HAP-1 (cell line): ENCODE measurements at regions not wholly inside any gene's neighbourhood (a gene's known extent, or its start where the extent isn't known, plus 50 kb on each side); places are given as distances from the start of the nearest gene placed in this dataset.

Experiments used
- DNase-seq, 2 experiments: peaks; one replicate each; pipeline ENCODE4 v3.0.0-alpha.2; 2016 to 2020; ENCODE audit warnings: low spot score in 2 of 2
- H3K27me3 ChIP-seq: fragments of 250-450 bp; sonication (Bioruptor Pico); 2 replicates; pipeline ENCODE4 v1.5.1; 2020; ENCODE audit warnings: low read depth, mild to moderate bottlenecking, moderate library complexity
- H3K36me3 ChIP-seq: fragments of 250-450 bp; sonication (Bioruptor Pico); replicated peaks from 2 replicates; pipeline ENCODE4 v1.5.1; 2020; ENCODE audit warnings: mild to moderate bottlenecking
- H3K4me1 ChIP-seq: fragments of 250-450 bp; sonication (Bioruptor Pico); 2 replicates; pipeline ENCODE4 v1.5.1; 2020; ENCODE audit warnings: mild to moderate bottlenecking
- H3K4me3 ChIP-seq: fragments of 250-450 bp; sonication (Bioruptor Pico); 2 replicates; pipeline ENCODE4 v1.5.1; 2020; ENCODE audit warnings: mild to moderate bottlenecking, moderate library complexity
- H3K9me3 ChIP-seq: fragments of 250-450 bp; sonication (Bioruptor Pico); 2 replicates; pipeline ENCODE4 v1.5.1; 2020; ENCODE audit warnings: mild to moderate bottlenecking, moderate library complexity
- in situ Hi-C: fragments of 300-500 bp; cut with MboI; formaldehyde crosslinking; loops from 3 replicates; pipeline ENCODE4 v1.14.3; 2020; ENCODE audit warnings: low sequenced_read_pairs, inconsistent platforms, mixed read lengths

DNA sequence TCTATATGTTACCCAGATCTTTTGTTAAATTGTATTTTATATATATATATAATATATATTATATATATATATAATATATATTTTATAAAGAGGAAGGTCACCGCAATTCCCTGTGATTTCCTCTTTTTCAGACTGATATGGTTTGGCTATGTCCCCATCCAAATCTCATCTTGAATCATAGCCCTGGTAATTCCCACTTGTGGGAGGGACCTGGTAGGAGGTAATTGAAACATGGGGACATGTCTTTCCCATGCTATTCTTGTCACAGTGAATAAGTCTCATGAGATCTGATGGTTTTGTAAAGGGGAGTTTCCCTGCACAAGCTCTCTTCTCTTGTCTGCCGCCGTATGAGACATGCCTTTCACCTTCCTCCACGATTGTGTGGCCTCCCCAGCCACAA is 157.6 kb downstream of the RAB38 start:
- no peaks in the 10 kb centered on the region for H3K4me1 ChIP-seq
- H3K9me3 ChIP-seq = no peaks in the 10 kb centered on the region
- H3K4me3 ChIP-seq = no peak overlapping the region
- H3K27me3 ChIP-seq = no peaks in the 10 kb centered on the region
- H3K36me3 ChIP-seq = no peaks in the 10 kb centered on the region
- no peak for DNase-seq
- in situ Hi-C loops = loop anchor here (25.0 kb wide), 1 partner anchor 520 kb away; no protein-coding TSS in a partner anchor

DNA sequence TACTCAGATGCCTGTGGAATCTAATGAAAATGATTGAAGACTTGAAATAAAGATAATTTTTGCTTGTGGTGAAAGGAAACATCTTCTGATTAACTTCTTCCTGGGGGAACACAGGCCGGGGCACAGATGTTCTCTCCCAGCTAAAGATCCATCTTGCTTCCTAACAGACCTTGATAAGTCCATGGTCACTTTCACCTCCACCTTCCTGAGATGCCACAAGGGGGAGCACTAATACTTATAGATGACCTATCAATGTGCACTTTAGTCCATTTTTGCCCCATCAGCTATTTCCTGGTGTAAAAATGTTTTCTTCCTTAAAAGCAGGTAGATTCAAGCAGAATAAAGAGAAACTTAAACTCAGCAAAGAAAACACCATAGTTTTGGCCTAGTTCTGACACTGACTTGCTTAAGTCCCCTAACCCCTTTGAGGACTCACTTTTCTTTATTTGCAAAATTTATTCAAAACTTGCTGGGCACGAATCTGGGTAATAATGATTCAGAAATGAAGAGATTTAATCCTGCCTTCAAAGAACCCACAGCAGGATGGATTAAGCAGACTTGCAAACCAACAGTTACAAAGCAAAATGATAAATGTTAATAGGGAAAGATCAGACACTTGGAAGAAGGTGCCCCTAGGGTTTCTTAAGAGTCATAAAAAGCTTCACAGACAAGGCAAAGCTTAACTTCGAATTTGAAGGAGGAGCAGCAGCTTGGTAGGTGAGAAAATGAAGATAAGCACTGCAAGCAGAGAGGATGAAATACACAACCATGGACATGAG is 158.7 kb downstream of the RAB38 start:
- H3K27me3 ChIP-seq = no peaks in the 10 kb centered on the region
- no peak overlapping the region for H3K4me3 ChIP-seq
- H3K4me1 ChIP-seq = no peaks in the 10 kb centered on the region
- H3K36me3 ChIP-seq = no peaks in the 10 kb centered on the region
- in situ Hi-C loops = loop anchor here (25.0 kb wide), 1 partner anchor 521 kb away; no protein-coding TSS in a partner anchor
- H3K9me3 ChIP-seq = no peaks in the 10 kb centered on the region
- peak; percentile 54 to 78 for DNase-seq

DNA sequence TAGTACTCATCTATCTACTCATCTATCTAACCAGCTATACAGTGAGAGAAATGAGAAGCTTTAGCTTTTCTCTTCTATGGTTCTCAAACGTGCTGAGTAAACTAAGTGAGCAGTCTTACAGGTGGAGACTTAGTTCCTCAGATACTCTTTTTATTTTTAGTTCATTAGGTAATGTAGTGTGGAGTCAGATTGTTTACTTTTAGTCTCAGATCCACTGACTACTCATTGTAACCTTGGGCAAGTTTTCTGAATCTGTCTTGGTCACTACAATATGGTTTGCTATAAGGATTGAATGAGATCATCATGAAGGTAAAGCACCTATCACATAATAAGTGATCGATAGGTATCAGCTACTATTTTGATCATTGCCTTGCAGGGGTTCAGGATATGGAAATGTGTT is 160.1 kb downstream of the RAB38 start:
- Histone ChIP-seq H3K36me3 (no peaks in the 10 kb centered on the region), H3K4me1 (no peaks in the 10 kb centered on the region), H3K27me3 (no peaks in the 10 kb centered on the region), H3K4me3 (no peak overlapping the region), H3K9me3 (no peaks in the 10 kb centered on the region)
- in situ Hi-C loops = loop anchor here (25.0 kb wide), 1 partner anchor 522 kb away; no protein-coding TSS in a partner anchor
- DNase-seq = no peak

DNA sequence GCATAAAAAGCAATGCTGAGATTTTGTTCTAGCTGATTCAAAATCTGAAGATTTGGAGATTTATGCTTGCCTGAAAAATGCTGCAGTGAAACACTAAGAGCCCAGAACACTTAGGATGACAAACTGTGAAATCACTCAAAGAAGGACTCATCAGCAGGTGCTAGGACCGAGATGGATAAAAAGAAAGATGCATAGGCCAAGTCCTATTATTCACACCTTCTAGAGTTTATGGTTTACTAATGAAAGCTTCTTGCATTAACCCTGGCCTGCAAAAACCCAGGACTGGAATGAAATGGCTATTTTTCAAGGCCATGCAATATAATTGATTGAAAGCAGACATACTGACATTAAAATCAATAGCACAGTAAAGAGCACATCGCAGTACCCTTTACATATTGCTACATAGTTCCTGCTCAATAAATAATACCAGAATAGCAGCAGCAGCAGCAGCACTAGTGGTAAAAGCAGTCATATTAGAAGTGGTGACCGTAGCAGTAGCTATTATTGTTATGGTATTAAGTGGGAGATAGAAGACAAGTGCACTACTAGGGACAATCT is 161.7 kb downstream of the RAB38 start:
- H3K4me3 ChIP-seq = no peak overlapping the region
- H3K27me3 ChIP-seq = no peaks in the 10 kb centered on the region
- H3K9me3 ChIP-seq = no peaks in the 10 kb centered on the region
- DNase-seq = no peak
- no peaks in the 10 kb centered on the region for H3K36me3 ChIP-seq
- in situ Hi-C loops = loop anchor here (25.0 kb wide), 1 partner anchor 524 kb away; no protein-coding TSS in a partner anchor
- H3K4me1 ChIP-seq = no peaks in the 10 kb centered on the region

DNA sequence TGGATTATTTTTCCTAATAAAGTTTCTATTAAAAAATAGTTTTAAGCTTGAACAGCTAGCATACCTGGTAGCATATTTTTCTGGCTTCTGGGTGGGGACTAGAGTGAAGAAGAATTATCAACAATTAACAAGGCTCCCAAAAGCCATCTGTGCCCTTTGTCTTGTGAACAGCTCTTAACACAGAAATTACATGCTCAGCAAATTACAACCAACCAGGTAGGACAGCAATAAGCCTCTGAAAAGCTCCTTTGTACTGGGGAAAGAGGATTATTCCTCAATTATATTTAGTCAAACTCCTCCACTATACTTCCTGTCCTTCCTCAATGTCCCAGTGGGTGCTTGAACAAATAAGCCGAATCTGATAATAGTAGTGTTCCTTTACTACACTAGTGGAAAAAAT is 162.8 kb downstream of the RAB38 start:
- no peak for DNase-seq
- Histone ChIP-seq H3K9me3 (no peaks in the 10 kb centered on the region), H3K4me1 (no peaks in the 10 kb centered on the region), H3K36me3 (no peaks in the 10 kb centered on the region), H3K4me3 (no peak overlapping the region), H3K27me3 (no peaks in the 10 kb centered on the region)
- in situ Hi-C loops = loop anchor here (25.0 kb wide), 1 partner anchor 525 kb away; no protein-coding TSS in a partner anchor

DNA sequence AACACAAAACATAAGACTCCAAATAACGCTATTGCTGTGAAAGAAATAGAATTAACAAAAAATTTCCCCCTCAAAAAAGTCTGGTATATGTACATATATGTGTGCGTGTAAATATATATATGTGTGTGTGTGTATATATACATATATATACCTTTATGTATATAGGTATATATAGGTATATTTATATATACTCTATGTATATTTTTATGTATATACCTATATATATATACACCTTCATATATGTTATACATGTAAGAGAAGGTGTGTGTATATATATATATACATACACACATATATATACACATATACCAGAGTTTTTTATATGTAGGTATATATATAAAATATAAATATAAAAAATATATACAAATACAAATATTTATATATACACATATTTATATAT is 199.2 kb downstream of the RAB38 start:
- H3K4me3 ChIP-seq = no peak overlapping the region
- no peaks in the 10 kb centered on the region for H3K27me3 ChIP-seq
- no peaks in the 10 kb centered on the region for H3K9me3 ChIP-seq
- in situ Hi-C loops = no loop called here
- H3K36me3 ChIP-seq = no peaks in the 10 kb centered on the region
- DNase-seq = no peak
- H3K4me1 ChIP-seq = no peaks in the 10 kb centered on the region

DNA sequence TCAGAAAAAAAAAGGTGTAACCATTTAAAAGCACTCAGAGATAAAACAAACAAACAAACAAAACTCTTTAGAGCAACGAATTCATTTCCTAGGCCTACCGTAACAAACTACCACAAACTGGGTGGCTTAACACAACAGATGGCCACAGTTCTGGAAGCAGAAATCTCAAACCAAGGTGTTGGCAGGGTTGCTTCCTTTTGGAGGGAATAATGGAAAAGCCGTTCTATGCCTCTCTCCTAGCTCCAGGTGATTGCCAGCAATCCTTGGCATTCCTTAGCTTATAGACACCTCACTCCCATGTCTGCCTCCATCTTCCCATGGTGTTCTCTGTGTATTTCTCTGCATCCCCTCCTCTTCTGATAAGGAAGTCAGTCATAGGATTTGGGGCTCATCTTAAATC is 200.4 kb downstream of the RAB38 start:
- no peak for DNase-seq
- Histone ChIP-seq H3K27me3 (no peaks in the 10 kb centered on the region), H3K36me3 (no peaks in the 10 kb centered on the region), H3K4me3 (no peak overlapping the region), H3K9me3 (no peaks in the 10 kb centered on the region), H3K4me1 (no peaks in the 10 kb centered on the region)
- in situ Hi-C loops = no loop called here

DNA sequence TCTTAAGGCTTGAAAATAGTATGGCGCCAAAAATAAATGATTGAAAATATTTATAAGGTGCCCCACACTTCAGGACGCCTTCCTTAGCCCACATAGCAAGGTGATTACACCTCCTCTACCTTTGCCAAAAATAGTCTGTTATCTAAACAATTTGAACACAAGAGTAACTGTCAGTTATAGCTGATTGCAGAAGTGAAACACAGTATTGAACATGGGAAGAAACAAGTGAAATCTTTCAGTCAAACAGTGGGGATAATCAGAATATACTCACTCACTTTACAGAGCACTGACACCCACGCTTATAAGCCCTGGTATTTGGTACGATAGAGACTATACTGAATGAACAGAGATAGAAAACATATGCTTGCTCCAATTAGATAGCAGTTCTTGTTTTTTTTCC is 203.1 kb downstream of the RAB38 start:
- no peak overlapping the region for H3K4me3 ChIP-seq
- in situ Hi-C loops = no loop called here
- H3K36me3 ChIP-seq = no peaks in the 10 kb centered on the region
- DNase-seq = no peak
- H3K27me3 ChIP-seq = no peaks in the 10 kb centered on the region
- H3K4me1 ChIP-seq = no peaks in the 10 kb centered on the region
- no peaks in the 10 kb centered on the region for H3K9me3 ChIP-seq

DNA sequence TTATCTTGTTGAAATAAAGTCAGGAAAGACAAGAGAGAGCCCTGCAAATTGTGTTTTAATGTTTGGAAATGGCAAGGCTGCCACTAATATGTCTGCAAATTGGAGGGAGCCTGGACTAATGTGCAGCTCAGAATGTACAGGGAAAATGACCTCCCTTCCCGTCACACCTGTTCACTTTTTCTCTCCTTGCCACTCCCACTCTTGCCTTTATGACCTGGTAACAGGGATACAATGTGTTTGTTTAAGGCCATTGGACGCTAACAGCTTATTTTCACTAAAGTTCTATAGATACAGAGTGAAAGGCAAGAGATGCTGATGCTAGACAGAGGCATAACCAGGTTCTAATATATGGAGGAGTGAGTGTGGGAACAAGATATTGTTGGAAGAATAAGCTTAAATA is 203.9 kb downstream of the RAB38 start:
- DNase-seq = no peak
- H3K4me1 ChIP-seq = no peaks in the 10 kb centered on the region
- H3K4me3 ChIP-seq = no peak overlapping the region
- in situ Hi-C loops = no loop called here
- H3K27me3 ChIP-seq = no peaks in the 10 kb centered on the region
- H3K9me3 ChIP-seq = no peaks in the 10 kb centered on the region
- H3K36me3 ChIP-seq = no peaks in the 10 kb centered on the region

DNA sequence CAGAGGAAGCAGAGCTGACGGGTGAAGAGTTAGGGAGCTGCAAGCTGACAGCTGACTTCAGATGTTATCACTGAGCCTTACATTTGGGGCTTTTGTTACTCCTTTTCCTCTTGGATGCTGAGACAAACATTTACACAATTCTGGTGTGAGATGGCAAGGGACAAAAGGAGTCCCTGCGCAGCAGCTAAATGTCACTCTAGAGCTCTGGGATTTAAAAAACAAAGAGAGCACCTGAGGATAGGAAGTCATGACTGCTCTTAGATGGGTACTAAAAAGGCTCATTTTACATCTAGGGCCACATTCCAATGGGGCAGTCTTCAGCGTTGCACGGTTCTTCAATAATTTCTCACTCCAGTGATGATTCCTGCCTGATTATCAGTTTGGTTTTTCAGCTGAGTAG is 204.5 kb downstream of the RAB38 start:
- Histone ChIP-seq H3K4me1 (no peaks in the 10 kb centered on the region), H3K36me3 (no peaks in the 10 kb centered on the region), H3K27me3 (no peaks in the 10 kb centered on the region), H3K4me3 (no peak overlapping the region), H3K9me3 (no peaks in the 10 kb centered on the region)
- in situ Hi-C loops = no loop called here
- no peak for DNase-seq

DNA sequence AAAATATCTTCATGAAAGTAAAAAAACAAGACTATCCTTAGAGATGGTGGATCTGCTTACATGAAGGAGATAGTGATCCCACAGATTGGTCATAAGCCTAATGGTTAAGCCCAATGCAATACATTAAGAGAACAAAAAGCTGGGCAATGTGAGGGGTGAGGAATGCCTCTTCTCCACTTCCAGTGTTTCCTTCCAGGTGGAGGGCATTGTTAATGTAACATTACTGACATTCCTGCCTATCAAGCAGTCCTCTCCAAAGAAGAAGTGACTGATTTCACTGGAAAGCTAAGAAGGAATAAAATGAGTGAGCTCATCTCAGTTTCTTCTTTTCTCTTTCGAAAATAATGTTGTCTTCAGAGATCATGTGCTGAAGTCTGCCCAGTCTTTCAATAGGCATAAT is 207.8 kb downstream of the RAB38 start:
- no peak for DNase-seq
- H3K9me3 ChIP-seq = no peaks in the 10 kb centered on the region
- no peaks in the 10 kb centered on the region for H3K4me1 ChIP-seq
- no peak overlapping the region for H3K4me3 ChIP-seq
- no peaks in the 10 kb centered on the region for H3K27me3 ChIP-seq
- in situ Hi-C loops = no loop called here
- H3K36me3 ChIP-seq = no peaks in the 10 kb centered on the region

DNA sequence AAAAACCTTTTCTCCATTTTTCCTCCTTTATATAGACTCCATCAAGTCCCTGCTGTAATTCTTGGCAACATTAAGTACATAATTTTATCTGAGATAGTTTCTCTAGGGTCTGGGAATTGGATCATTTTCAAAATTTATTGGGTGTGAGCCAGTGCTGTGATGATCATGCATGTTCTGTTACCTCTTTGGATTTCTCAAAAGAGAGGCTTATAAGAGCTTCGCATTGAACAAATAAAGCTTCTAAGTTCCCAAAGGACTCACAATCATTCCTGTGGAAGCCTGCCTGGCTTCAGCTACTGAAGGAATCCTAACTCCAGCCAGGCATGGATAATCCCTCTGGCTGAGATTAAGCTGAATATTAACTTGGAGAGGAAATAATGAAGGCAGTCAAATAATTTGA is 208.5 kb downstream of the RAB38 start:
- Histone ChIP-seq H3K27me3 (no peaks in the 10 kb centered on the region), H3K36me3 (no peaks in the 10 kb centered on the region), H3K4me1 (no peaks in the 10 kb centered on the region), H3K4me3 (no peak overlapping the region), H3K9me3 (no peaks in the 10 kb centered on the region)
- no peak for DNase-seq
- in situ Hi-C loops = no loop called here

DNA sequence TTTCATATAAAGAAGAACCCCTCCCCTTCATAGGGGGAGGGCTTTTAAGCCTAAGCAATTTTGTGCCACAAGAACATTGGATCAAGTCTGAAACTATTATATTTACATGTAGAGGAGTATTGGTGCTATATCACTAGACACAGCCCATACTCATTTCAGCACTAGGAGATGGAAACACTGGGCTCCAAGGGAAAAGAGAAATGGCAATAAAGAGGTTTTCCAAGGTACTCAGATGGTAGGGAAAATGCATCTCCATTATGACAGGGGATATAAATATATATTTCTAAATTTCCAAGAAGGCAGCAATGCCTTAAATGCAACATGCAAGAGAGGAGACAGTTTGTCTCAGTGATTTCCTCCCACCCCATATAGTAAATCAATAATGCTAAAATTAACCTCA is 209.0 kb downstream of the RAB38 start:
- H3K27me3 ChIP-seq = no peaks in the 10 kb centered on the region
- in situ Hi-C loops = no loop called here

DNA sequence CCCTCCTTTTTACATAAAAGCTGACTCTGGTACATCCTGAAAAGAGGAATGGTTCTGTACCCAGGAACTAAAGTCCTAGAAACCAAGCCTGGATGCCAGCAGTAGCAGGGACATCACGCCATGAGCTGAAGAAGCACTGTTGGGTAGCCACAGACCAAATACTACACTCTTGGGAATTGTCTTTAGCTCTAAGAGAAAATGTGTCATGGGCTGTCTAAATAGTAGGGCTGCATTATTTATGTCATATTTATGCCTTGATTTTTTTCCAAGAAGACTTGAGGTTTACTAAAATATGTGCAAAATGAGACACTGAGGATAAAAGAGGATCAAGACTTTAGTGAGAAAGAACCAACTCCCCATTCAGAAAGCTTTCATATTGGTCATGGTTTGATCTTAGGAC is 213.6 kb downstream of the RAB38 start:
- H3K9me3 ChIP-seq = no peaks in the 10 kb centered on the region
- DNase-seq = no peak

More for the DNA sequence above, 209.0 kb downstream of the RAB38 start:
- no peaks in the 10 kb centered on the region for H3K4me1 ChIP-seq
- no peak overlapping the region for H3K4me3 ChIP-seq
- no peaks in the 10 kb centered on the region for H3K36me3 ChIP-seq
- H3K9me3 ChIP-seq = no peaks in the 10 kb centered on the region
- DNase-seq = no peak

More for the DNA sequence above, 213.6 kb downstream of the RAB38 start:
- no peaks in the 10 kb centered on the region for H3K4me1 ChIP-seq
- H3K36me3 ChIP-seq = no peaks in the 10 kb centered on the region
- no peaks in the 10 kb centered on the region for H3K27me3 ChIP-seq
- in situ Hi-C loops = no loop called here
- no peak overlapping the region for H3K4me3 ChIP-seq
